WTC11 (cell line): ENCODE measurements at regions not wholly inside any gene's neighbourhood (a gene's known extent, or its start where the extent isn't known, plus 50 kb on each side); places are given as distances from the start of the nearest gene placed in this dataset.

Experiments used
- AFF4 ChIP-seq: sonication (generic); formaldehyde crosslinking; IDR thresholded peaks from 2 replicates; pipeline ENCODE4 v1.8.1; 2023; ENCODE audit warnings: mild to moderate bottlenecking, missing genetic modification reagents, borderline replicate concordance
- ATF2 ChIP-seq: sonication (generic); formaldehyde crosslinking; IDR thresholded peaks from 2 replicates; pipeline ENCODE4 v1.8.1; 2022; ENCODE audit warnings: low read depth, missing genetic modification reagents, borderline replicate concordance
- CREB1 ChIP-seq: sonication (generic); formaldehyde crosslinking; IDR thresholded peaks from 2 replicates; pipeline ENCODE4 v1.8.0; 2023; ENCODE audit warnings: mild to moderate bottlenecking, missing genetic modification reagents
- CTCF ChIP-seq: fragments of 200-600 bp; IDR thresholded peaks from 2 replicates; pipeline ENCODE4 v1.8.0; 2022; ENCODE audit warnings: antibody characterized with exemption
- E2F4 ChIP-seq: sonication (generic); formaldehyde crosslinking; IDR thresholded peaks from 2 replicates; pipeline ENCODE4 v1.8.1; 2022; ENCODE audit warnings: low read depth, mild to moderate bottlenecking, moderate library complexity, missing genetic modification reagents, borderline replicate concordance
- GABPB1 ChIP-seq: sonication (generic); formaldehyde crosslinking; IDR thresholded peaks from 2 replicates; pipeline ENCODE4 v1.8.1; 2023; ENCODE audit warnings: mild to moderate bottlenecking, missing genetic modification reagents
- IRF1 ChIP-seq: sonication (generic); formaldehyde crosslinking; IDR thresholded peaks from 2 replicates; pipeline ENCODE4 v1.8.0; 2023; ENCODE audit warnings: missing genetic modification reagents
- TEAD4 ChIP-seq: sonication (generic); formaldehyde crosslinking; IDR thresholded peaks from 2 replicates; pipeline ENCODE4 v1.8.0; 2022; ENCODE audit warnings: mild to moderate bottlenecking, missing genetic modification reagents
- ZMAT4 ChIP-seq: fragments of 250-450 bp; sonication (Bioruptor Pico); IDR thresholded peaks from 2 replicates; pipeline ENCODE4 v1.9.0; 2021; ENCODE audit warnings: mild to moderate bottlenecking
- ZNF671 ChIP-seq: fragments of 250-450 bp; sonication (Bioruptor Pico); IDR thresholded peaks from 2 replicates; pipeline ENCODE4 v1.8.0; 2021; ENCODE audit warnings: mild to moderate bottlenecking

- TF ChIP-seq AFF4 (CRISPR knock-in tag): no peak
- no peak for TF ChIP-seq CTCF
- TF ChIP-seq CREB1 (CRISPR knock-in tag): no peak
- no peak for TF ChIP-seq ZMAT4 (CRISPR knock-in tag)
- no peak for TF ChIP-seq TEAD4
- no peak for TF ChIP-seq GABPB1 (CRISPR knock-in tag)
- no peak for TF ChIP-seq IRF1 (CRISPR knock-in tag)
- no peak for TF ChIP-seq E2F4
- TF ChIP-seq ATF2 (CRISPR knock-in tag): no peak
- no peak for TF ChIP-seq ZNF671 (CRISPR knock-in tag)
Observed at GRCh38 chr3:66747261-66747660, 246.4 kb upstream of the LRIG1 start.
